GM18520 (cell line): ENCODE measurements at regions not wholly inside any gene's neighbourhood (a gene's known extent, or its start where the extent isn't known, plus 50 kb on each side); places are given as distances from the start of the nearest gene placed in this dataset.

Source experiments
- ATAC-seq: cut with Tn5 transposase; IDR thresholded peaks from one replicate; pipeline ENCODE4 v1.9.1; 2021; ENCODE audit not compliant: unreplicated experiment

DNA sequence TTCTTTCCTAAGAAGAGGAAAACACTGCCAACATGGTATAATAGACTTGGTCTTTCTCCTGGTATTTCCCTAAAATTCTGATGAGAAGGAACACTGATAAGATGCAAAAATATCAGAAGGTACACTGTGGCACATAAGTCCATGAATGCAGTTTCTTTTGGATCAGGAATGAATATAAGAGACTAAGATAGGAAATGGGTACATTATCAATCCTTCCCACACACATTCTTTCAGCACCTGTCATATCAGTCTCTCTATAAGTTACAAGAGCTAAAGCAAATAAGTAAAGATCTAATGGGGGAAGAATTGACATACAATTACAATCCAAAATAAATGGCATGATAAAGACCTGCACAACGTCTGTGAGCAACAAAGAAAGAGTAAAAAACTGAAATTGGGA, 1101.0 kb downstream of the ROBO2 start:
- ATAC-seq = no peak

GRCh38 chr3:78141269-78141668, 1101.4 kb downstream of the ROBO2 start:
- no peak for ATAC-seq

DNA sequence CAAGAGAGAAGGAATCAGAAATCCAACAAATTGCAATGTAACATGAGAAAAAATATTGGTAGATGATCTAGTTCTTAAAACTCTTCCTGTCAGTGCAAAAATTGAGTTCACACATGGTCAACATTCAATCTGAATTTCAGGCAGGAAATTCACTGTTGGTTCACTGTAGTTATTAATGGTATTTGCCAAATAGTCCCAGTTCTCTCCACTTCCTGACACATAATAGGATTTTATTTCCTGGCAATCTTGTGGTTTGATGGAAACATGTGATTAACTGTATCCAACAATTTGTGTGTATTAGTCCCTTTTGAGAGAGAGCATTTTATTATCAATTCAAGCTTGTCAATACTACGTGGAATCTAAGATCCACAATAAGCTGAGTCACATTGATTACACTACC, 1103.1 kb downstream of the ROBO2 start:
- ATAC-seq = no peak

GRCh38 chr3:78148986-78149717, 1109.3 kb downstream of the ROBO2 start:
- ATAC-seq = no peak

DNA sequence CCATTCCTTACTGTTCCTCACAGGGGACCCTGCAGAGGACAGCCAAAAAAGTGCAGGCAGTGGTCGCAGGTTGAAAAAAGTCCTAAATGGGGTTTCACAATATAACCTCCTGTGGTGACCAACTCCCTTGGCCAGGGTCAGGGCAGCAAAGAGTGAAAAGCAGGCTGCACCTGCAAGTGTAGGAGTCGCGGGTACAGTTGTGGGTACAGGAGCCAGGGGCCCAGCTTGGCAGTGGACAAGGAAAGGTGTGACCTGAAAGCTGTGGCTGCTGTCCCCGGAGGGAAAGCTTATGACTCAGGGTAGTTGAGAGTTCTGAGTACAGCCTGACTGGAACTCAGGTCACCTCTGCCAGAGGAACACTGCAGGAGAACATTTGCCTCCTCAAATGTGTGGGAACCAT, 1114.1 kb downstream of the ROBO2 start:
- no peak for ATAC-seq

DNA sequence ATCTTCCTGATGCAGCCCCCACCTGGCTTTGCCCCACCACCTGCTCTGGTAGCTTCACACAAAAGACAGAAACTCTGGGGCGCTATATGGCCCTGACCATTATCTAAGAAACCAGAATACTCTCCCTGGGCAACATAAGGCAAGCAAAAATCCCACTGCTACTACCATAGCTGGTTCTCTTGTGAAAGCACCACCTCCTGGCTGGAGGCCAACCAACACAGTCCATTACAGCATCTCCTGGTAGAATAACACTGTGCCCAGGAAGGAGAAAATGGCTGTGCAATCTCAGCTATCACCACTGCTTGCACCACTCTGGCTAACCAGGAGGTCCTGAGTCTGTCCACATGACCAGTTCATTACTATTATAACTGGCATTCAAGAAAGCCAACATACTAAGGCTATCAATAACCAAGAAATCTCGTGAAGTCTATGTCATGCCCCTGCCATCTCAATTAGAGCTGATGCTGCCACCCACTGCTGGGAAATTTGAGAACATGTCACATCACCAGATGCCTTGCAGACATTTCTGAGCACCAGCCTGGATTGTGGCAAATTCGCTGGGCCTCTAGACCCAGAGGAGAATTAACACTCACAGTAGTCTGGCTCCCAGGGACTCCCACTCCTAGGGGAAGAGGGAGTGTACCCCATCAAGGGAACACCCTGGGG, 1114.8 kb downstream of the ROBO2 start:
- no peak for ATAC-seq

DNA sequence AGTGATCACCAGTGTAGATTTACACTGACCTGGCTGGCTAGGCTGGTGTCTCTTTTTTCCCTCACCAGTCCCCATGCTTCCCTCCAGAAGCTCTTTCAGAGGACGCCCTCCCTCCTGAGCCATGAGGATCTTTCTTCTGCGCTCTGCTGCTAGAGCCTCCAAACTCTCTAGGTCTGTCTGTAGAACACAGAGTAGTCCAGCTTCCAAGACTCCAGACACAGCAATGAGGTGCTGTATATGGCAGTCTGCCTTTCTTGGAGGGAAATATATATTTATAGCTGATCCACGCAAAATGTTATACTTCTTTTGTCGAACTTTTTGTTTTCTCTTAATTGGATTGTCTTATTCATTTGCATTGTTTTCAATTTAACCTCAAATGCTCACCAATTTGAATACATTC, 1121.8 kb downstream of the ROBO2 start:
- ATAC-seq = no peak

- no peak for ATAC-seq
Measured at GRCh38 chr3:78163379-78163778, 1123.5 kb downstream of the ROBO2 start.

DNA sequence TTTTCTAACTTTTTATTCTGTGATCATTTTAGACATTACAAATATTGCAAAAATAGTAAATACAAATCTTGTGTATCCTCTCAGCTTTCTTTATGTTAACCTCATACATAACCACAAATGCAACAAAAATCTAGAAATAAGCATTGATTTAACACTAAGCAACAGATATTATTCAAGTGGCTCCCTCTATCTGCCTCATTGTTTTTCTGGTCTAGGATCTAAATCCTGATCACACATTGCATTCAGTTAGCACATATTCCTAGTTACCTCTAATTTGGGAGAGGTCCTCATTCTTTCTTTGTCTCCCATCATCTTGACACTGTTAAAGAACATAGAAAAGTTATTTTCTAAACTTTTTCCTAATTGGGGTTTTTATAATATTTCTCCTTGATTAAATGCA, 1126.0 kb downstream of the ROBO2 start:
- no peak for ATAC-seq

- no peak for ATAC-seq
Measured at GRCh38 chr3:78174821-78175220, 1134.9 kb downstream of the ROBO2 start.

GRCh38 chr3:78176869-78177268, 1137.0 kb downstream of the ROBO2 start:
- ATAC-seq = no peak

DNA sequence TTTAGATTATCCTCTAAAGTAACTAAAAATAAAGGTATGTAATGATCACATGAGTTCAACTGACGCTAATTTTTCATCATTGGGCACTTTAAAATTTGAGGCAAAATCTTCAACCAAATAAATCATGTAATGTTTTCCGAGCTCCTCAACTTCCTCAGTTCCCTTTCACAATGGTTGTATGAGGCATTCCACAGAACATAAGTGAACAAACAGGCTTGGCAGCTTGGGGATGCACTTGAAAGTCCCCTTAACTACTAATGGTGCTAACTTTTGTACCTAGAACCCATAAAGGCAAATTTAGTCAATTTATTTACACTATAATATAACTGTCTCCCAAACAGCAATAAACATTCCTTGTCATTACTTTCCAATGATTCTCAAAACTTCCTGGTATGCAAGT, 1137.9 kb downstream of the ROBO2 start:
- no peak for ATAC-seq

DNA sequence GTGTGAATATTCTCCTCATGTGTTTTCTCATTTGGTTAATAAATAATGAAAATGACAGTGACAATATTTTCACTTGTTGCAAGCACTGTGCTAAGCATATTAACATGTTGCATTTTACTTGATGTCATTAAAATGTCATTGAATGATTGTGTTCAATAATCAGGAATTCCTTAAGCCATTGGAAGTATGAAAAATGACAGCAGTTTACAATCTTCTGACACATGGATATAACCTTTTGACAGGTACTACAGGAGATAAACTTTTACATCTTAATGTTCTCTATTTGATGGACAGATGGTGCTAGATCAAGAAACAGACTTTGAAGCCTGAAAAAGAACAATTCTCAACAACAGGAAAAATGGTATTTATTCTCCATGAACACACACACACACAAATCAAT, 1138.3 kb downstream of the ROBO2 start:
- ATAC-seq = no peak

DNA sequence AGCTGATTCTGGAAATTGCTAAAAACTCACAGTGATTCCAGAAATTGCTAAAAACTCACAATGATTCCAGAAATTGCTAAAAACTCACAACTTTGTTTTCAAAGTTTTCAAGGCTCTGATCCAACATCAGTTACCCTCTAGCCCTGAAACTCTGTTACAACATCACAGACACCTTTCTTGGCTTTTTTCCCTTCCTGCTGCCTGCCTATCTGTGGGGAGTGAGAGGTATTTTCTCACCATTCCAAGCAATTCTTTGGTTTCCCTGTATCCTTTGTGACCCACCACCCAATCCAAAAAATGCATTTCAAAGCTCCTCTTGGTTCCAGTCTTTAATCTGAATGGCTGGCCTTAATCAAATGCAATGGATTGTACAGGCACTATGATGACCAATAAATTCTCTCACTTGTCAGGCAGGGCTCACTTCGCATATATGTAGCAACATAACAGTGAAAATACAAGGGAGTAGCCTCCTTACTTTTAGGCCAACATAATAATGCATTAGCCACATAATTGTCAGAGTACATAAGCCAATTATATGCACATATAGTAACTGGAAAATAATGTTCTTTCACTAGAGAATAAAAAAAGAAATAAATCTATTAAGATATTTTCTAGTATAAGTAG, 1139.0 kb downstream of the ROBO2 start:
- no peak for ATAC-seq

- ATAC-seq = no peak
Measured at GRCh38 chr3:78183906-78184599, 1144.2 kb downstream of the ROBO2 start.

DNA sequence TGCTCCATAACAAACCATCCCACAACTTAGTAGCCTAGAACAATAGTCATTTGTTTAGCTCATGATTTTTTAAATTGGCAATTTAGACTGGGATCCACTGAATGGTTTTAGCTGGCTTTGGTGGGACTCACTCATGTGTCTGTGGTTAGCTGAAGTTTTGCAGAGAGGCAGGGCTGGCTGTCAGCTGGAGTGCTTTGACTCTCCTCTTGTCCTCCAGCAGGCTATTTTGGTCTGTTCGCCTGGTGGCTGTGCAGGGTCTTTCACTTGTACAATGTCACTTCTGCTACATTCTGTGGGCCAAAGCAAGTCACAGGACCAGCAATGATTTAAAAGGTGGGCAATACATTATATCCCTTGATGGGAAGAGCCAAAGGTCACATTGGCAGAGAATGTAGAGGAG, 1146.5 kb downstream of the ROBO2 start:
- no peak for ATAC-seq

- ATAC-seq = no peak
Measured at GRCh38 chr3:78201091-78201490, 1161.2 kb downstream of the ROBO2 start.

DNA sequence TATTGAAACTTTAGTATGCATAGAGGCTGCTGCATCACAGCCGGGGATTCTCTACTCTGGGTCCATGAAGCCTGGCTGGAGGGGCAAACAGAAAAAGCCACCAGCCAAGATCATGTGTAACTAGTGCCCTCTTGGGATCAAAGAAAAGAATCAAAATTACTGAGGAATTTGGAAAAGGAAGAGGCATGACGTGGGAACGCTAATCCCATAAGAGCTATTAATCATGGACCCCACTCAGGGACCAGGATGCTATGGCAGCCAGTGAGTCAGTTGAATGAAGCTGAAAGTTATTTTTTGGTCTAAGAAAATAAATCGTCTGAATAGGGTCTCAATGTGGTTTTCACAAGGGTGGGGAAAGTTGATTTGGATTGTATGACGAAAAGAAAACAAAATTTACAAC, 1165.1 kb downstream of the ROBO2 start:
- ATAC-seq = no peak

GRCh38 chr3:78221300-78221699, 1181.4 kb downstream of the ROBO2 start:
- ATAC-seq = no peak

GRCh38 chr3:78221796-78222195, 1181.9 kb downstream of the ROBO2 start:
- ATAC-seq = no peak

GRCh38 chr3:78235841-78236240, 1195.9 kb downstream of the ROBO2 start:
- ATAC-seq = no peak

DNA sequence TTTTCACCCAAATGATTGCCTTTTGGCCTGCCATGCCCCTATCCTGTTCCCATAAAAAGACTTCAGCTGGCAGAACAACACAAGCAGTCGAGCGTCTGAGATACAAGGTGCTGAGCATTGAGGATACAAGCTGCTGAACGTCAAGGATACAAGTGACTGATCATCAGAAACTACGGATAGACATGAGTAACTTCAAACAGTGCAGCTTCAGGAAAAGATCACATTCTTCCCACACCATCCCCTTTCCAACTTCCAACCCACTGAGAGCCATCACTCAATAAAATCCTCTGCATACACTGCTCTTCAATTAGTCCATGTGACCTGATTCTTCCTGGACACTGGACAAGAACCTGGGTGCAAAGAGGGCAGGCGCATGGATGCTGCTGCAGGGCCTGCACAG, 1198.9 kb downstream of the ROBO2 start:
- no peak for ATAC-seq
